Embryonic facial prominence (tissue), 1 donor: ENCODE measurements at regions not wholly inside any gene's neighbourhood (a gene's known extent, or its start where the extent isn't known, plus 50 kb on each side); places are given as distances from the start of the nearest gene placed in this dataset.

Experiments
- DNase-seq: peaks from one replicate; pipeline ENCODE4 v3.0.0-alpha.2; 2016; ENCODE audit errors: extremely low spot score

GRCh38 chr13:111909971-111910671 is 156.8 kb upstream of the SOX1 start:
- DNase-seq: no peak

DNA sequence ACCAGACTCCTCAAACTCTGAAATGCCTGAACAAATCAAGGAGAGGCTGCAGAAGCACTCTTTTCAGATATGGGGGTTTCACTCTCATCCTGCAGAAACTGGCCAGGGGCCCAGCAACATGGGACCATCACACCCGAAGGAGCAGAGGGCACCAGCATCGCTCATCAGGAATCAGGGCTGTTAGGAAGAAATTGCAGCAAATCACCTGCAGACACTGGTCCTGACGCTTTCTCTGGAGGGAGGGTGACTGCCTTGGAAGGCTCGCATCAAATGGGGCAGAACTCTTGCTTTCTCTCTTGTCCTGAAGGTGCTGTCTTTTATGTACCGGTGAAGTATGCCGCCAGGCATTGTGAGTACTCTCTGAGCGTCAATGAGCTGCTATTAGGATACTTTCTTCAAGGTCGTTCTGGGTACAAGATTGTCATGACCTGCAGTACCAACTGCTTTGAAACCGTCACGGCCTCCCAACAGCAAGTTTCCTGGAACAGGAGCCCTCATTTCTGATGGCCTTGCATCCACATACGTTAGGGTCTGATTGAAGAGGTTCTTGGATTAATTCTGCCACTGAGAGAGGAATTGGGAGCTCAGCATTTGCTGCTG is 155.7 kb upstream of the SOX1 start:
- no peak for DNase-seq

DNA sequence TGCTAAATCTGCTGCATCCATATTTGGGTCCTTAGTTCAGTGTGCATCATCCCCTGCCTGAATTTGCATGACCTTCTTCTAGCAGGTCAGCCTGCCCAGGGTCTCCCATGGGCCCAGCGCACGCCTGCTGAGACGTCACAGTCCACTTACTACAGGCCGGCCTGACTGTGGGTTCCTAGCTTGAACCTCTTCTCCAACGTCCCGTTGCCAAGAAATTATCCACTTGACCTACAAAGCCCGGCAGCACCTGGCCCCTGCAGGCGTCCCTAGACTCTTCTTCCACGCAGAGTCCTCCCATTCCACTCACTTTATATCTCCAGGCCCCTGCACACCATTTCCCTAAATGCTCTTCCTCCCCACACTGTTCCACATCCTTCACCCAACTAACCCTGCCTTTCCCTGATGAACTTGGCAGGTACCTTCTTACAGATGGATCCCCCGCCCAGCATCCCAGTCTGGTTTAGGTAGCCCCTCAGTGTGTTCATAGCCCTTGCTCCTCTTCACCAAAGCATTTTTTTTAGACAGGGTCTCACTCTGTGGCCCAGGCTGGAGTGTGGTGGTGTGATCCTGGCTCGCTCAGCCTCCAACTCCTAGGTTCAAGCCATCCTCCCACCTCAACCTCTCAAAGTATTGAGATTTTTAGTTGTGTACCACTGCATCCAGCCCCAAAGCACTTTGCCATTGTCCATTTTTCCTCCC is 155.0 kb upstream of the SOX1 start:
- no peak for DNase-seq

GRCh38 chr13:111912453-111912866 is 154.5 kb upstream of the SOX1 start:
- no peak for DNase-seq

DNA sequence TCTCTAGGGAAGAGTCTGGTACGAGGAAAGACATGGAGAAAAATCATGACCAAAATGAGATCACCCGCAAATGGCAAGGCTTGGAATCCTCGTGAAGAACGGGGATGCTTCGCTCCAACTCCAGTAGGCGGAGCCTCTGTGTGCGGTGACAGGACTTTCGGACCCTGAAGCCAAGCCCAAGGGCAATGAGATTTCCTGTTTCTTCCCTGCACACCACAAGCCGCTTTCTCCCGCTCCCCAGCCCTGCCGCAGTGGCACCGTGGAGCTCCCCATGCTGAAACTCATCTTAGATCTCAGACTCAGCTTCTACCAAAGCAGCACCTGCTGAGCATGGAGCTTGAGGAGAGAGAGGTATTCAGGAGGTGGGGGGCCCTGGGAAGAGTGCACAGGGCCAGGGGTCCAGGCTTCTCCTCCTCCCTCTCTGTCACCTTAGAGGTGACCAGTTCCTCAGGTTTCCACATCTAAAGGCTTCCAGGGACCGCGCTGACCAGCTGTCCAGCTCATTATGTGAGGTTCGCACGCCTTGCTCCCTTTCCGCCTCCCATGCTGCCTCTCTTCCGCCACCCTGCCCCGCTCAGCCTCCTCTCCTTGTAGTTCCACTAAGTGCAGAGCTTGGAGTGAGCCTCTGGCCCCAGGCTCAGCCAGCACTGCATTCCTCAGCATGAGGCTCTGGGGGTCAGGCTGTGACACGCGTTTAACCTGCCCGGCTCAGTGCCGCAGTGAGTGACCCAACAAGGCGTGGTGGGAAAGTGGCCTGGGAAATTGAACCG is 153.8 kb upstream of the SOX1 start:
- DNase-seq: no peak

- no peak for DNase-seq
Measured at GRCh38 chr13:111913761-111914140, 153.2 kb upstream of the SOX1 start.

- no peak for DNase-seq
Measured at GRCh38 chr13:111914241-111915103, 152.5 kb upstream of the SOX1 start.

GRCh38 chr13:111915104-111915551 is 151.8 kb upstream of the SOX1 start:
- DNase-seq: no peak

- DNase-seq: no peak
Measured at GRCh38 chr13:111916201-111916600, 150.7 kb upstream of the SOX1 start.

DNA sequence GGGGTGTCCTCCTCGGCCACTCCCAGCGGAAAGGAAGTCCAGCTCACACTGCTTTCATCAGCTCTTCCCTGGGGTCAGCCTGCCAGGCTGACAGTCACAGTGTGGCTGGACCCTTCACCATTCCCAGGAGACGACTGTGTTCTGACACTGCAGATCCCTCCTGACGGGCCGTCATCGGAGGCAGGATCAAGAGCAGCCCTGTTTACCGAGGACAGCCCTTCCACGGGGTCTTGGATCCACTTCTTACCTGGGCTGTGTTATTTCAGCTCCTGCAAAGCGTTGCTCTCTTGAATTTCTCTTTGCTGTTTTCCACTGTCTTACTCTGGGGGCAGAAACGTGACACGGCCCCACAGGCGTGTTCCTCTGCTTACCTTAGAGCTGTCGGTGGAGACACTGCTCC is 149.9 kb upstream of the SOX1 start:
- no peak for DNase-seq

GRCh38 chr13:111917901-111918300 is 149.0 kb upstream of the SOX1 start:
- no peak for DNase-seq

- no peak for DNase-seq
Measured at GRCh38 chr13:111919286-111919685, 147.7 kb upstream of the SOX1 start.

- no peak for DNase-seq
Measured at GRCh38 chr13:111919849-111920248, 147.1 kb upstream of the SOX1 start.

- no peak for DNase-seq
Measured at GRCh38 chr13:111920306-111920931, 146.5 kb upstream of the SOX1 start.

- no peak for DNase-seq
Measured at GRCh38 chr13:111920932-111921705, 145.8 kb upstream of the SOX1 start.

- DNase-seq: no peak
Measured at GRCh38 chr13:111922086-111922485, 144.9 kb upstream of the SOX1 start.

GRCh38 chr13:111923439-111923838 is 143.5 kb upstream of the SOX1 start:
- DNase-seq: no peak

- no peak for DNase-seq
Measured at GRCh38 chr13:111923991-111924677, 142.8 kb upstream of the SOX1 start.

- DNase-seq: no peak
Measured at GRCh38 chr13:111924678-111925075, 142.3 kb upstream of the SOX1 start.
